Thymus (tissue), 11 donors: ENCODE measurements at regions not wholly inside any gene's neighbourhood (a gene's known extent, or its start where the extent isn't known, plus 50 kb on each side); places are given as distances from the start of the nearest gene placed in this dataset.

Experiments used
- DNase-seq, 9 donors: peaks; one replicate each; pipeline ENCODE4 v3.0.0-alpha.2; 2013; ENCODE audit warnings: low spot score in 9 of 9, low read depth in 6 of 9, missing footprints in 1 of 9
- H3K27ac ChIP-seq, 2 donors: one replicate each; pipeline ENCODE4 v1.5.1; 2013; ENCODE audit warnings: control low read depth in 1 of 2, low read depth in 1 of 2, low read length in 1 of 2, mild to moderate bottlenecking in 1 of 2, moderate library complexity in 1 of 2
- H3K27me3 ChIP-seq, 2 donors: one replicate each; pipeline ENCODE4 v1.5.1; 2013; ENCODE audit warnings: low read length in 1 of 2; ENCODE audit not compliant: control insufficient read depth in 2 of 2, insufficient read depth in 1 of 2
- H3K36me3 ChIP-seq, 2 donors: one replicate each; pipeline ENCODE4 v1.5.1; 2013; ENCODE audit warnings: low read length in 1 of 2, mild to moderate bottlenecking in 1 of 2, moderate library complexity in 1 of 2; ENCODE audit not compliant: control insufficient read depth in 2 of 2, insufficient read depth in 2 of 2
- H3K4me1 ChIP-seq, 2 donors: one replicate each; pipeline ENCODE4 v1.5.1; 2013; ENCODE audit warnings: low read length in 2 of 2; ENCODE audit not compliant: control insufficient read depth in 2 of 2, insufficient read depth in 2 of 2
- H3K4me3 ChIP-seq, 2 donors: one replicate each; pipeline ENCODE4 v1.5.1; 2013; ENCODE audit warnings: low read length in 2 of 2, control low read depth in 1 of 2, mild to moderate bottlenecking in 1 of 2
- H3K9me3 ChIP-seq, 2 donors: one replicate each; pipeline ENCODE4 v1.5.1; 2013; ENCODE audit warnings: low read length in 1 of 2, mild to moderate bottlenecking in 1 of 2; ENCODE audit not compliant: control insufficient read depth in 2 of 2, insufficient read depth in 1 of 2
- WGBS: extraction: QIAGEN DNeasy Blood & Tissue Kit; methylation state at CpG from one replicate; pipeline ENCODE4 v1.1.7; 2013; 5-methylcytosine and 5-hydroxymethylcytosine counted together
- donor health status: healthy.

DNA sequence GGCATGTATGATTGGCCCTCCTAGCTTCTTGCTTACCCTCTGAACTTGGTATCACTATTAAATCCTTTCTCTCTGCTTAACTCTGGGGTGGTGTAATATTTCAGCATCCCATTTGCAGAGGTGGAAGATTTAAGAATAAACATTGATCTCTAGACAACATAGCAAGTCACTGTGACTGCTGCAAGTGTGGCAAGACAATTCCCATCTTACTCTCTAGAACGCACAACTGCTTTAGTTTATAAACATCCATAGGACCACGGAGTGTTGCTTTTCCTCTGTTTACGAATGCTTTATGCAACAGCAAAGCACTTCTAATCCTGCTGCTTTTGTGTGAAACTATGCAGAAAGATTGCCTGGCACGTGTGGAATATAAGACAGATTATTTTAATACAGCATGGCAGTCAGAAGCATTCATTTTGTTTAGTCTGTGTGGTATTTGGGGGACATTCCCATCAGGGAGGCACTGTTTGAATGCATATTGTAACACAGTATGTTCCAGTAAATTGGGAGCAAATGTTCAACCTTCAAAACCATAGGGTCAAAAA is 338.9 kb upstream of the TMCO5A start:
- Histone ChIP-seq H3K9me3 (no peaks in the 10 kb centered on the region), H3K27ac (no peak overlapping the region), H3K4me1 (no peaks in the 10 kb centered on the region), H3K27me3 (no peaks in the 10 kb centered on the region), H3K4me3 (no peak overlapping the region), H3K36me3 (no peaks in the 10 kb centered on the region)
- WGBS, result 89% methylated on average over 4 of the region's 4 CpGs
- DNase-seq, result no peak

GRCh38 chr15:37599156-37599555 is 335.3 kb upstream of the TMCO5A start:
- Histone ChIP-seq H3K9me3 (no peaks in the 10 kb centered on the region), H3K27ac (no peak overlapping the region), H3K4me1 (no peaks in the 10 kb centered on the region), H3K27me3 (no peaks in the 10 kb centered on the region), H3K36me3 (no peaks in the 10 kb centered on the region), H3K4me3 (no peak overlapping the region)
- 82% methylated on average over 7 of the region's 7 CpGs for WGBS
- no peak for DNase-seq

- no peak overlapping the region for H3K27ac ChIP-seq
- no peaks in the 10 kb centered on the region for H3K4me1 ChIP-seq
- no peak for DNase-seq
- no peaks in the 10 kb centered on the region for H3K36me3 ChIP-seq
- no peak overlapping the region for H3K4me3 ChIP-seq
- H3K9me3 ChIP-seq, result no peaks in the 10 kb centered on the region
- no peaks in the 10 kb centered on the region for H3K27me3 ChIP-seq
- WGBS, result 34% methylated on average over 1 of the region's 1 CpG
Observed at GRCh38 chr15:37616215-37616614, 318.2 kb upstream of the TMCO5A start.

GRCh38 chr15:37618353-37618752 is 316.1 kb upstream of the TMCO5A start:
- Histone ChIP-seq H3K27me3 (no peaks in the 10 kb centered on the region), H3K4me1 (no peaks in the 10 kb centered on the region), H3K27ac (no peak overlapping the region), H3K9me3 (no peaks in the 10 kb centered on the region), H3K36me3 (no peaks in the 10 kb centered on the region), H3K4me3 (no peak overlapping the region)
- no peak for DNase-seq

- H3K27me3 ChIP-seq, result no peaks in the 10 kb centered on the region
- WGBS, result 97% methylated on average over 2 of the region's 2 CpGs
- DNase-seq, result no peak
- no peaks in the 10 kb centered on the region for H3K9me3 ChIP-seq
- H3K4me3 ChIP-seq, result no peak overlapping the region
- no peaks in the 10 kb centered on the region for H3K4me1 ChIP-seq
- H3K27ac ChIP-seq, result no peak overlapping the region
- no peaks in the 10 kb centered on the region for H3K36me3 ChIP-seq
Observed at GRCh38 chr15:37619358-37620042, 314.9 kb upstream of the TMCO5A start.

- Histone ChIP-seq H3K9me3 (no peaks in the 10 kb centered on the region), H3K27me3 (no peaks in the 10 kb centered on the region), H3K36me3 (no peaks in the 10 kb centered on the region), H3K27ac (no peak overlapping the region), H3K4me3 (no peak overlapping the region), H3K4me1 (no peaks in the 10 kb centered on the region)
- no peak for DNase-seq
Observed at GRCh38 chr15:37625576-37625975, 308.9 kb upstream of the TMCO5A start.

DNA sequence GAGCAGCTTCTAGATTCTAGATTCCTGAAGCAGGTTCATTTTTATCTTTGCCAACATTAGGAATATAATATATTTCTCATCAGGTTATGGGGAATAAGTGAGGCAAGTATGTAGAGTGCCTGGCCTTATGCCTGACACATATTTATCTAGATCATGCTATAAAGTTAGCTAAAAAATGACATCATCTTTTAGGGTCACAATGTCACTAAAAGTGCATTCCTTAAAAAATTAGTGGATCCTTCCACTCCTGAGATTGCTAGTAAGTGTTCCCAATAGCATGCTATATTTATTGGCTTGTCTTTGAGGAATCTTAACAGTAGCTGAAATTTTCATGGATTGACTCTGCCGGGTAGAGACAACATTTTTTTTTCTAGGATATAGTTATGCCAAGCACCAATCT is 305.9 kb upstream of the TMCO5A start:
- no peaks in the 10 kb centered on the region for H3K36me3 ChIP-seq
- no peak for DNase-seq
- 100% methylated on average over 1 of the region's 1 CpG for WGBS
- no peak overlapping the region for H3K27ac ChIP-seq
- H3K9me3 ChIP-seq, result no peaks in the 10 kb centered on the region
- H3K27me3 ChIP-seq, result no peaks in the 10 kb centered on the region
- H3K4me1 ChIP-seq, result no peaks in the 10 kb centered on the region
- H3K4me3 ChIP-seq, result no peak overlapping the region

DNA sequence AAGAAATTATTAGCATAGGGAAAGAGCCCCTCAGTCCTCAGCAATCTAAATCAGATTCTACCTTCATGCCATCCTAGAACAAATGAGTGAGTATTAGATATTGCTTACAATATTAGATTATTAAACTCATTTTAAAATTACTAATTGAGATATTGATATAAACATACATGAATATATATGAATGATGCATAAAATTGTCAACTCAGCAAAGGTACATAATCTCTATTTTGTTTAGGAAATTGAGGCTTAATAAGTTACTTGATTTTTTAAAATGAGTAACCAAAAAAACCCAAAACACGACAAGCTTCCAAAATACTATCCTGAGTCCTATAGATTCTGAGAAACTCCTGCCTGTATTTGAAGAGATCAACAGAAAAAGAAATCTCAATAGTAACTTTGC is 297.7 kb upstream of the TMCO5A start:
- Histone ChIP-seq H3K4me3 (no peak overlapping the region), H3K9me3 (no peaks in the 10 kb centered on the region), H3K27ac (no peak overlapping the region), H3K4me1 (no peaks in the 10 kb centered on the region), H3K27me3 (no peaks in the 10 kb centered on the region), H3K36me3 (no peaks in the 10 kb centered on the region)
- 97% methylated on average over 1 of the region's 1 CpG for WGBS
- no peak for DNase-seq

GRCh38 chr15:37638116-37638515 is 296.3 kb upstream of the TMCO5A start:
- no peaks in the 10 kb centered on the region for H3K4me1 ChIP-seq
- H3K27me3 ChIP-seq, result no peaks in the 10 kb centered on the region
- no peaks in the 10 kb centered on the region for H3K36me3 ChIP-seq
- DNase-seq, result no peak
- no peaks in the 10 kb centered on the region for H3K9me3 ChIP-seq
- H3K27ac ChIP-seq, result no peak overlapping the region
- no peak overlapping the region for H3K4me3 ChIP-seq

GRCh38 chr15:37638691-37639090 is 295.7 kb upstream of the TMCO5A start:
- Histone ChIP-seq H3K27ac (no peak overlapping the region), H3K4me1 (no peaks in the 10 kb centered on the region), H3K27me3 (no peaks in the 10 kb centered on the region), H3K4me3 (no peak overlapping the region), H3K9me3 (no peaks in the 10 kb centered on the region), H3K36me3 (no peaks in the 10 kb centered on the region)
- no peak for DNase-seq
